K562 (cell line): ENCODE measurements at regions not wholly inside any gene's neighbourhood (a gene's known extent, or its start where the extent isn't known, plus 50 kb on each side); places are given as distances from the start of the nearest gene placed in this dataset.

Experiments
- ATAC-seq: fragments of 200-7000 bp; cut with Tn5 transposase; 3 replicates; pipeline ENCODE4 v1.9.1; 2020; ENCODE audit warnings: moderate library complexity
- BruUV-seq: library from RNA; stranded (reverse); fragments of 400-500 nt; replicated peaks from 2 replicates; lab custom pipeline; 2021; lab: Mats Ljungman, UMichigan
- CTCF ChIA-PET: fragments of 300-600 bp; formaldehyde crosslinking; extraction: SDS; loops from one replicate; lab custom pipeline; 2021; ENCODE audit warnings: low intra/inter-chr PET ratio; lab: Yijun Ruan, JAX
- POLR2A ChIA-PET: fragments of 300-600, 350-650 bp; sonication (Branson Sonifier 250); formaldehyde crosslinking; extraction: SDS; loops from one replicate; lab custom pipeline; 2021; ENCODE audit warnings: antibody characterized with exemption, inconsistent platforms; lab: Yijun Ruan, JAX
- DNase-seq, 4 experiments: peaks; one replicate each; pipeline versions ENCODE4 v3.0.0 to v3.0.0-alpha.2; 2011 to 2018; ENCODE audit warnings: low spot score in 3 of 4, mixed read lengths in 3 of 4; ENCODE audit errors: extremely low read depth in 1 of 4
- FAIRE-seq: peaks from 2 replicates; lab custom pipeline; 2011; peaks lifted over from hg19 to GRCh38; lab: Jason Lieb, UNC
- H2AFZ ChIP-seq: 2 replicates; pipeline ENCODE4 v1.6.0; 2011; ENCODE audit warnings: low read depth, low read length, control low read depth, inconsistent platforms
- H3K27ac ChIP-seq: fragments of 200-600 bp; 3 replicates; pipeline ENCODE4 v1.8.0; 2011; ENCODE audit warnings: low read depth, mild to moderate bottlenecking, control low read depth, inconsistent platforms, low read length, moderate library complexity, mixed read lengths; ENCODE audit errors: extremely low read depth
- H3K27me3 ChIP-seq, 2 experiments: fragments of 300-600 bp in 1 of 2; 2 replicates in 1 of 2; 3 replicates in 1 of 2; pipeline versions ENCODE4 v1.6.0 to v1.8.0; 2011; ENCODE audit warnings: inconsistent platforms in 2 of 2, low read length in 2 of 2, mild to moderate bottlenecking in 1 of 2, mixed read lengths in 1 of 2, moderate library complexity in 1 of 2; ENCODE audit not compliant: control insufficient read depth in 2 of 2, insufficient read depth in 2 of 2
- H3K36me3 ChIP-seq: fragments of 300-600 bp; 3 replicates; pipeline ENCODE4 v1.8.0; 2011; ENCODE audit warnings: mild to moderate bottlenecking, low read length, inconsistent platforms; ENCODE audit not compliant: control insufficient read depth, insufficient read depth
- H3K4me1 ChIP-seq, 2 experiments: fragments of 200-600 bp in 1 of 2; replicated peaks in 1 of 2; 2 replicates in 1 of 2; 3 replicates in 1 of 2; pipeline versions ENCODE4 v1.5.1 to v1.8.0; 2011; ENCODE audit warnings: inconsistent platforms in 2 of 2, low read length in 2 of 2, mild to moderate bottlenecking in 1 of 2, mixed read lengths in 1 of 2, moderate library complexity in 1 of 2; ENCODE audit not compliant: control insufficient read depth in 2 of 2, insufficient read depth in 2 of 2
- H3K4me2 ChIP-seq: 2 replicates; pipeline ENCODE4 v1.6.1; 2011; ENCODE audit warnings: low read length, control low read depth, inconsistent platforms, mixed read lengths; ENCODE audit not compliant: insufficient read depth
- H3K4me3 ChIP-seq: fragments of 200-600 bp; sonication (generic), shearing (Covaris generic); 2 replicates; pipeline ENCODE4 v1.5.1; 2016; ENCODE audit warnings: control low read depth, inconsistent platforms
- H3K79me2 ChIP-seq: fragments of 200-600 bp; 3 replicates; pipeline ENCODE4 v1.8.0; 2011; ENCODE audit warnings: low read length, inconsistent platforms; ENCODE audit not compliant: control insufficient read depth, insufficient read depth
- H3K9ac ChIP-seq, 2 experiments: 2 replicates each; pipeline versions ENCODE4 v1.6.0 to v1.6.1; 2011; ENCODE audit warnings: low read depth in 2 of 2, low read length in 2 of 2, control low read depth in 1 of 2, inconsistent platforms in 1 of 2, mild to moderate bottlenecking in 1 of 2, mixed read lengths in 1 of 2; ENCODE audit not compliant: insufficient read depth in 1 of 2
- H3K9me1 ChIP-seq: one replicate; pipeline ENCODE4 v1.6.0; 2011; ENCODE audit warnings: inconsistent platforms, mild to moderate bottlenecking, low read length, moderate library complexity; ENCODE audit not compliant: control insufficient read depth, insufficient read depth
- H3K9me3 ChIP-seq: replicated peaks from 2 replicates; pipeline ENCODE4 v1.5.1; 2011; ENCODE audit warnings: low read depth, low read length, inconsistent platforms; ENCODE audit not compliant: control insufficient read depth, insufficient read depth
- H4K20me1 ChIP-seq: replicated peaks from 2 replicates; pipeline ENCODE4 v1.6.1; 2011; ENCODE audit warnings: low read length, inconsistent platforms, mixed read lengths; ENCODE audit not compliant: control insufficient read depth, insufficient read depth
- NFE2L1 ChIP-seq: fragments of 450-650 bp; IDR thresholded peaks from 2 replicates; pipeline ENCODE4 v1.6.1; 2016; ENCODE audit warnings: missing genetic modification characterization, low read depth, mild to moderate bottlenecking, missing compliant biosample characterization, moderate library complexity, borderline replicate concordance
- PHB2 ChIP-seq: fragments of 450-650 bp; IDR thresholded peaks from 2 replicates; pipeline ENCODE4 v1.6.1; 2017; ENCODE audit warnings: low read depth
- SMARCA5 ChIP-seq: fragments of 450-650 bp; IDR thresholded peaks from 2 replicates; pipeline ENCODE4 v1.6.1; 2016
- SREBF1 ChIP-seq: fragments of 150-350 bp; IDR thresholded peaks from 2 replicates; pipeline ENCODE4 v1.6.1; 2014; ENCODE audit warnings: antibody characterized with exemption, low read depth, low read length, borderline replicate concordance
- ZMIZ1 ChIP-seq, 2 experiments: fragments of 150-350 bp in 1 of 2; IDR thresholded peaks; 2 replicates each; pipeline ENCODE4 v1.6.1; 2012 to 2016; ENCODE audit warnings: low read depth in 2 of 2, low read length in 2 of 2, mild to moderate bottlenecking in 1 of 2, moderate library complexity in 1 of 2
- ZNF395 ChIP-seq: fragments of 200-800 bp; sonication (Bioruptor generic); IDR thresholded peaks from 2 replicates; pipeline ENCODE4 v1.6.1; 2017; ENCODE audit warnings: missing genetic modification characterization, missing compliant biosample characterization
- in situ Hi-C: fragments of 300-500 bp; cut with MboI; formaldehyde crosslinking; loops from 4 replicates; pipeline ENCODE4 v1.15.0; 2018; ENCODE audit warnings: inconsistent platforms, mixed read lengths
- intact Hi-C: fragments of 100-400 bp; cut with micrococcal nuclease; formaldehyde crosslinking; loops from 2 replicates; pipeline ENCODE4 v1.14.2; 2022

- H3K27ac ChIP-seq: no peak overlapping the region
- H3K9me3 ChIP-seq: no peaks in the 10 kb centered on the region; the same call in 1 of the 2 replicates
- H3K4me3 ChIP-seq: no peak overlapping the region
- BruUV-seq: no TSS peak
- CTCF ChIA-PET: no interaction called here
- intact Hi-C loops (no loop called here), in situ Hi-C loops (no loop called here)
- no peak overlapping the region for H2AFZ ChIP-seq
- H3K4me1 ChIP-seq: no peaks in the 10 kb centered on the region
- H3K79me2 ChIP-seq: no peaks in the 10 kb centered on the region
- no peaks in the 10 kb centered on the region for H3K36me3 ChIP-seq
- FAIRE-seq: no peak
- H3K4me2 ChIP-seq: no peak overlapping the region
- TF ChIP-seq ZMIZ1 (IDR thresholded peaks at IDR 0.05; ENCODE audit: low read depth in 2 of 2, low read length in 2 of 2): no peak
- no peak for TF ChIP-seq PHB2
- no peak for TF ChIP-seq NFE2L1 (tag)
- TF ChIP-seq SREBF1: no peak
- TF ChIP-seq ZNF395: no peak
- no peak for TF ChIP-seq SMARCA5
- no peak overlapping the region for H3K9ac ChIP-seq
- H3K9me1 ChIP-seq: no peaks in the 10 kb centered on the region
- ATAC-seq: no peak
- no peaks in the 10 kb centered on the region for H4K20me1 ChIP-seq
- H3K27me3 ChIP-seq: no peaks in the 10 kb centered on the region
- POLR2A ChIA-PET: no interaction called here
- DNase-seq: no peak
These were observed 1226.7 kb upstream of the LRRN3 start for GRCh38 chr7:109864230-109864629.
